Activated naive CD4-positive, alpha-beta T cell treated with anti-CD3 and anti-CD28 coated beads, Interleukin-2, amount 50 U/mL, for 72 hours (primary cell): ENCODE measurements at regions not wholly inside any gene's neighbourhood (a gene's known extent, or its start where the extent isn't known, plus 50 kb on each side); places are given as distances from the start of the nearest gene placed in this dataset.
"Not testable (repeated sequence)": the region's sequence is repeated elsewhere in the genome, so short reads cannot be mapped to it uniquely, and the experiment has no call there.

Experiments
- ATAC-seq, 2 donors: fragments of 150-1000 bp; cut with Tn5 transposase; 2 replicates each; pipeline ENCODE4 v1.10.0; 2021; ENCODE audit warnings: mild to moderate bottlenecking in 2 of 2, moderate library complexity in 2 of 2
- DNase-seq, 2 donors: peaks; one replicate each; pipeline ENCODE4 v3.0.0; 2021 to 2022; ENCODE audit warnings: low spot score in 2 of 2
- H3K27ac Mint-ChIP-seq, 2 donors: one replicate each; pipeline ENCODE4 v1.8.0; 2022; ENCODE audit warnings: mild to moderate bottlenecking in 2 of 2, mixed read lengths in 2 of 2
- H3K36me3 Mint-ChIP-seq, 2 donors: one replicate each; pipeline ENCODE4 v1.8.0; 2022; ENCODE audit warnings: mixed read lengths in 2 of 2
- H3K9me3 Mint-ChIP-seq, 2 donors: one replicate each; pipeline ENCODE4 v1.8.0; 2022; ENCODE audit warnings: mixed read lengths in 2 of 2

DNA sequence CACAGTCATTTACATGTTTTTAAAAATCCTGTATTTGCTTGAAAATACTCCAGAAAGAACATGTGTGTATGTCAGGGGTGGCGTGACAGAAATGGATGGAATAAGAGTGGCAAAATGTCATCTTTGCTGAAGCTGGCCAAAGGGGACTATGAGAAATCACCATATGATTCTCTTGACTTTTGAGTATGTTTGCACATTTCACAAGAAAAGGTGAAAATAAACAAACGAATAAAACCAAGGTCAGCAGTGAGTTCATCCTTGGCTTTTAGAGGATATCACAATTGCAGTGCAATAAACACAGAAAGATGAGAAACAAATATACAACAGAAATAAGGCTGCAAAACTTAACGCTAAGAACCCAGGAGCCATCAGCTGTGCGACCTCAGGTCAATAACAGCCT, 171.7 kb downstream of the OR4M2 start:
- not testable (repeated sequence) for ATAC-seq, H3K27ac Mint-ChIP-seq, H3K36me3 Mint-ChIP-seq, DNase-seq, H3K9me3 Mint-ChIP-seq

DNA sequence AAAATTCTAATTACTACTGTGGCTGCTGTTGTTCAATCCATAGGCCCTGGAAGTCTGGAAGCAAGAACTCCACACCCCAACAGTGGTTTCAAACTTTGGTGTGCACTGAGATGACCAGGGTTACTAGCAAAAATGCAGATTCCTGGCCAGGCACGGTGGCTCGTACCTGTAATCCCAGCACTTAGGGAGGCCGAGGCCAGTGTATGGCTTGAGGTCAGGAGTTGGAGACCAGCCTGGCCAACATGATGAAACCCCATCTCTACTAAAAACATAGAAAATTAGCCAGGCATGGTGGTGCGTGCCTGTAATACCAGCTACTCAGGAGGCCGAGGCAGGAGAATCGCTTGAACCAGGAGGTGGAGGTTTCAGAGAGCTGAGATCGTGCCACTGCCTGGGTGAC, 172.2 kb downstream of the OR4M2 start:
- H3K36me3 Mint-ChIP-seq, H3K27ac Mint-ChIP-seq, DNase-seq, ATAC-seq, H3K9me3 Mint-ChIP-seq: not testable (repeated sequence)

DNA sequence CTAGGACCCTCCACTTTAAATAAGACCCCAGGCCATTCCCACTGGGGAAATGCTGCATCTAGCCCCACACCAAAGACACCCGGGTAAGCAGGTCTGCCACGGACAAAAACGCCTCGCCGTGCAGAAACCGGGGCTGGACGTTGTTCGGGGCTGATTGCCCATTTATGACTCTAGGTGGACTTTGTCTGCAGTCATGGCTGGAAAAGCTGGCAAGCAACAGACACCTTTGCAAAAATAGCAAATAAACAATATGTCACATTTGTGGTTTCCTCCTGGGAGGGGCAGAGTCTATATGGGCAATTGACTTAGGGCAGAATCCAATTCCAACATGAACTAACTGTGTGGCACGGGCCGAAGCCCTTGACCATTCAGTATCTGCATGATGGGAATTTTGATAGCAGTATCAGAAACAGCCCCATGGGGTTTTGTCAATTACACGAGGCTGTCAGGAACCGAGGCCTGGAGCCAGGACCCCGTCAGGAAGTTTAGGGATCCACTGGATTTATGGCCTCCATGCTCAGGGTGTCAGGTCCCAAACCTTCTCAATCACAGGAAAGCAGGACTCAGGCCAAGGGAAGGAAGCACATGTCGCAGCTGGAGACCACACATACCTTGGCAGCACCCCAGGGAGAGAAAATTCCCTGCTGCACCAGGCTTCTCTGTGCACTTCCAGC, 172.8 kb downstream of the OR4M2 start:
- DNase-seq, H3K9me3 Mint-ChIP-seq, ATAC-seq: not testable (repeated sequence)

DNA sequence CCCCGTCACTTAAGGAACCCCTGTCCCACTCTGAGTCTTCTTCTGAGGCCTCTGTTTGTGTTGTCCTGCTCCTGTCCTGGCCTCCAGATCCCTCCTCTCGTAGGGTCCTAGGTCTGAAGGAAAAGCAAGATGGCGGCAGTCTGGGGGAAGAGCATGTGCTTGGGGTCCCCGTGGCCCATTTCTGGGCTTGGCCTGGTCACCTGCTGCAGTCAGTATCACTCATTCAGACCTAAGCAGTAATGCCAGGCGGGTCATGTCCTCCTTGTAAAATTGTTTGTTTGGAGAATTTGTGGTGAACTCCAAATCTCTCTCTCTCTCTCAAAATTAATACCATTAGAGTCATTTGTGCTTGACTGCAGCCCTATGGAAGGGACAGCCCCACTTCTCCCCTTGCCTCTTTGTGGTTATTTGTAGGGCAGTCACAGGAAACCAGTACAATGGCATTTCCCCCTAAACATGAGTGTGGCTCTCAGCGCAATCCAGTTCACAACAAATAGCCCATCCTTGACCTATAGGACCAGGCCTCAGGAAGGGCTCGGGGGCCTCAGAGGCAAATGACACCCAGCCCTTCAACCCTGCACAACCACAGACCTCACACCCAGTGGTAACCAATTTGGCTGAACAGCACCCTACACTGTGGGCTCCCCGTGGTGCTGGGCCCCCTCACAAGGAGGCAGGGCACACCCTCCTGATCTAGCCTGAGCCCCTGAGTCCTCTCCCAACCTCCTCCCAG, 173.5 kb downstream of the OR4M2 start:
- Mint-ChIP-seq H3K36me3 (no peaks in the 10 kb centered on the region), H3K9me3 (peaks cover 0 to 5% of the 10 kb centered on the region in 2 donors), H3K27ac (peak overlapping the region in 1 of 2 donors; percentile 58)
- DNase-seq = no peak
- peak; percentile 73 to 79 for ATAC-seq

More for the DNA sequence above, 172.8 kb downstream of the OR4M2 start:
- not testable (repeated sequence) for H3K36me3 Mint-ChIP-seq, H3K27ac Mint-ChIP-seq

DNA sequence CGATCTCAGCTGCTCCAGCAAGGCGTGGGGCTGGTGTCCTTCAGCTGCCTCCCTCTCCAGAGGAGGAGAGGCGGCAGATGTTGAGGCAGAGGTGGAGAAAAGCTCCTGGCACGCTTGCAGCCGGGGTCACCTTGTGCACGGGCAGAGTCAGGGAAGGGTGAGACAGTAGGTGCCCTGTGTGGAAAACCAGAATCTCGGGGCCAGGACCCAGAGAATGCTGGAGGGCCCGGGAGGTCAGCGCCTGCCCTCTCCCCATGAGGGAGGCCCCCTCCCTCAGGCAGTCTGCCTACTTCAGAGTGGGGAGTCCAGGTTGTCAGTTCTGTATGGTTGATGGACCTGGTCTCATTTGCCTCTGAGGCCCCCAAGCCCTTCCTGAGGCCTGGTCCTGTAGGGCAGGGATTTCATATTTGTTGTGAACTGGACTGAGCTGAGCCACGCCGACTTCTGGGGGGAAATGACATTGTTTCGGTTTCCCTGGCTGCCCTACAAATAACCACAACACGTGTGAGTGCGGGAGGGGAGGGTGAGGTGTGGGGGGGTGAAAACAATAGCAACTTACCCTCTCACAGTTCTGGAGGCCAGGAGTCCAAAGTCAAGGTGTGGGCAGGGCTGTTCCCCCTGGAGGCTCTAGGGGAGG, 174.2 kb downstream of the OR4M2 start:
- H3K27ac Mint-ChIP-seq = peak overlapping the region in 1 of 2 donors; percentile 52

DNA sequence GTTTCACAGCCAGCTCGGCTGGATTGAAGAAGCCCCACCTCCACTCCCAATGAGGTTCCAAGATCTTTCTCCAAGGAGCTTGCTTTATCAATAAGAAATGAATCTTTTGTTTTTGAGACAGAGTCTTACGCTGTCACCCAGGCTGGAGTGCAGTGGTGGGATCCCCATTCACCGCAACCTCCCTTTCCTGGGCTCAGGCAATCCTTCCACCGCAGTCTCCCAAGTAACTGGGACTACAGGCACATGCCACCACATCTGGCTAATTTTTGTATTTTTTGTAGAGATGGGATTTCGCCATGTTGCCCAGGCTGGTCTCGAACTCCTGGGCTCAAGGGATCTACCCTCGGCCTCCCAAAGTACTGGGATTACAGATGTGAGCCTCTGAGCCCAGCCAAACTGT, 175.3 kb downstream of the OR4M2 start:
- not testable (repeated sequence) for ATAC-seq, DNase-seq, H3K9me3 Mint-ChIP-seq

More for the DNA sequence above, 174.2 kb downstream of the OR4M2 start:
- peak in 1 of 2 donors; percentile 13 for ATAC-seq
- H3K36me3 Mint-ChIP-seq, H3K9me3 Mint-ChIP-seq, DNase-seq: not testable (repeated sequence)

DNA sequence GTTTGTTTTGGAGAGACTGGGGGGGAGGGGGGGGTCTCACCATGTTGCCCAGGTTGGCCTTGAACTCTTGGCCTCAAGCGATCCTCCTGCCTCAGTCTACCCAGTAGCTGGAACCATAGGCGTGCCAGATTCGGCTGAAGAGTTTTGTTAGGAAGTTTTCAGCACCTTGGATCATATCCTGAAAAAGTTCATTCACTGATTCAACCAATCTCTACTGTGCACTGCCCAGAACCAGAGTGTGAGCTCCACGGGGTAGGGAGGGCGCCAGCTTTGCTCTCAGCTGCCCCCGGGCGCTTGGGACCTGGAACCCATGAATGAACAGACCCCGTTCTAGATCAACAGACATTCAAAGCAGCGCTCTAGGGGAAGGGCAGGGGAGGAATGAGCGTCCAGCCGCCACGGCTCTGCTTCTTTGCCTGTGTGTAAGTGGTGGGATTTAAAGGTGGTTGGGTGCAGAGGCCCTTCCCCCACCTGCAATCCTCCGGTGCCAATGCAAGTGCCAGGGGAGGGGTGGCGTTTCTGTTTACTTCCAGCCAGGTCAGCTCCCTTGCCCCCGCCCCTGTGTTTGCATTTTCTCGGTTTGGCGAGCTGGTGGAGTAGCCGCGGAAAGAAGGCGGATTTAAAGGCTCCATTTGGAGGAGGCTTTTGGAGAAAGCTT, 176.2 kb downstream of the OR4M2 start:
- H3K36me3 Mint-ChIP-seq, H3K9me3 Mint-ChIP-seq, ATAC-seq, H3K27ac Mint-ChIP-seq, DNase-seq: not testable (repeated sequence)

More for the DNA sequence above, 175.3 kb downstream of the OR4M2 start:
- H3K27ac Mint-ChIP-seq, H3K36me3 Mint-ChIP-seq: not testable (repeated sequence)

DNA sequence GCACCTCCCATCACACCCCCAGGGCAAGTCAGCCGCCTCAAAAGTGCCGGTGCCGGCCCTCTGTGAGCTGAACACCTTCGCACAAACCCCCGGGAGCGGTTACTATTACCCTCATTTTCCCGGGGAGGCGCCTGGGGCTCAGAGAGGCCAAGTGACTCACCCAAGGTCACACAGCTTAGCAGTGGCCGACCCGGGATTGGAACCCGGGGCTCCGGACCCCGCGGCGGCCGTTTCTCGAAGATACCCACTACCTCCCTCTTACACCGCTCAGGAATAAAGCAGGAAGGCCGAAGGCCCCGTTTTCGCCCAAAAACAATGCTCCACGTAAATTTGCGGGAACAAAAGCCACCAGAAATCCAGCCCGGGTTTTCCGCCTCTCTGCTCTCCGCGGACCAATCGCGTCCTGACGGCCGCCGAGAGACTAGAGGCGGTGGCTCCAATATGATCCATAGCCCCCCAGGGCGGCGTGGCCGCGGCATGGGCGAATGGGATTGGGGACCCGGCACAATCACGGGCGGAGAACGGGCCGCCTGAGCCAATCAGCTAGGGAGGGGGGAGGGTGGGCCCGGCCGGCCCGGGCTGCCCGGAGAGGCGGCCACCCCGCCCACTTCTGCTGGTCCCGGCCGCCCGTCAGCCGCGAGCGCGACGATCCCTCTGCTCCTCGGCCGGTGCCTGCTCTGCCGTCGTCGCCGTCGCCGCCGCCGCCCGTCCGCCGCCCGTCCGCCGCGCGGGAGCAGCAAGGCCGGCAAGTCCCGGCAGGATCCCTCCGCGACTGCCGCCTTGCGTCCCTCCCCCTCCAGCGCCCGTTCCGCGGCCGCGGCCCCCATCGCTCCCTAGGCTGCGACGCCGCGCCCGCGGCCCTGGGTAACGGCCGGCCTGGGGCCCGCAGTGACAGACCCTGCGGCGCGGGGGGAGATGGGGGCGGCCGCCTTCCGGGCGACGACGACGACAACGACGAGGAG, 177.0 kb downstream of the OR4M2 start:
- ATAC-seq = no peak
- peaks cover 0 to 5% of the 10 kb centered on the region in 2 donors for H3K9me3 Mint-ChIP-seq
- no peak overlapping the region for H3K27ac Mint-ChIP-seq

DNA sequence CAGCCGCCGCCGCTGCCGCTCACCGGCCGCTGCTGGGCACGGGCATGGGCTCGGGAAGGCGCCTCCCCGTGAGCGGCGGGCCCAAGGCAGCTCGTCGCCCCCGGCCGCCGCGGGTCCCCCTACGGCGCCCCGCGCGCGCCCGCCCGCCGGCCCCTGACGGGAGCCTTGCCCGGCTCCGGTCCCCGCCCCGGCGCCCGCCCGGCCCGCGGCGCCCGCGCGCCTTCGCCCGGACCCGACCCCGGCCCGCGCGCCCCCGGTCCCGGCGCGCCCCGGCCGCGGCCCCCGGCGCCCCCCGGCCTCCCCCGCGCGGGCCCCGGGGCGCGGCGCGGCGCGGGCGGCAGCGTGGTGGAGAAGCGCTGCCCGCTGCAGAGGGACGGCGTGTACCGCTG, 177.7 kb downstream of the OR4M2 start:
- peaks cover 0 to 5% of the 10 kb centered on the region in 2 donors for H3K9me3 Mint-ChIP-seq
- ATAC-seq (no peak), DNase-seq (no peak)
- H3K36me3 Mint-ChIP-seq = no peaks in the 10 kb centered on the region
- no peak overlapping the region for H3K27ac Mint-ChIP-seq

More for the DNA sequence above, 177.0 kb downstream of the OR4M2 start:
- no peak for DNase-seq
- H3K36me3 Mint-ChIP-seq = no peaks in the 10 kb centered on the region

DNA sequence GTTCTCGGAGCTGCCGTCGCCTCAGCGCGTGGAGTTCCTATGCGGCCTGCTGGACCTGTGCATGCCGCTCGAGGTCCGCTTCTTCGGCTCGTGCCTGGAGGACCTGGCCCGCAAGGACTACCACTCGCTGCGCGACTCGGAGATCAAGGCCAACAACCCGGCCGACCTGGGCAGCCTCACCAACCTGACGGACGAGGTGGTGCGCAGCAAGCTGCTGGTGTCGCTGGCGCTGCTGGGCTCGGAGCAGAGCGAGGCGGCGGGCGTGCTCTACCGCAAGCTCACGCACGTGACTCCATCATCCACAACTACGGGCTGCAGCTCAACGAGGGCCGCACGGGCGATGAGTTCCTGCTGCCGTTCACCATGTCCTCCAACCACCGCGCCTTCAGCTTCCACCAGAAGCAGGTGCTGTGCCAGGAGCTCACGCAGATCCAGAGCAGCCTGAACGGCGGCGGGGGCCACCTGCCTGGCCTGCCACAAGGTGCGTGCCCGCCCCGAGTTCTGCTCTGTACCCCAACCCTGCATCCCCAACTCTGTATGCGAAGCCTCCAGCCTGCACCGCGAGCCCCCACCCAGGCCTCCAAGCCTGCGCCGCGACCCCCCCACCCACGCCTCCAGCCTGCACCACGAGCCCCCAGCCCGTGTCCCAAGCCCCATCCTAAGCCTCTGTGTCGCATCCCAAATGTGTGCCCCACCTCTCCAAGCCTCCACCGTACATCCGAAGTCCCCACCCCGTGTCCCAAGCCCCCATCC, 178.2 kb downstream of the OR4M2 start:
- Mint-ChIP-seq H3K36me3 (no peaks in the 10 kb centered on the region), H3K27ac (no peak overlapping the region), H3K9me3 (peaks cover 0 to 5% of the 10 kb centered on the region in 2 donors)
- DNase-seq (no peak), ATAC-seq (no peak)

DNA sequence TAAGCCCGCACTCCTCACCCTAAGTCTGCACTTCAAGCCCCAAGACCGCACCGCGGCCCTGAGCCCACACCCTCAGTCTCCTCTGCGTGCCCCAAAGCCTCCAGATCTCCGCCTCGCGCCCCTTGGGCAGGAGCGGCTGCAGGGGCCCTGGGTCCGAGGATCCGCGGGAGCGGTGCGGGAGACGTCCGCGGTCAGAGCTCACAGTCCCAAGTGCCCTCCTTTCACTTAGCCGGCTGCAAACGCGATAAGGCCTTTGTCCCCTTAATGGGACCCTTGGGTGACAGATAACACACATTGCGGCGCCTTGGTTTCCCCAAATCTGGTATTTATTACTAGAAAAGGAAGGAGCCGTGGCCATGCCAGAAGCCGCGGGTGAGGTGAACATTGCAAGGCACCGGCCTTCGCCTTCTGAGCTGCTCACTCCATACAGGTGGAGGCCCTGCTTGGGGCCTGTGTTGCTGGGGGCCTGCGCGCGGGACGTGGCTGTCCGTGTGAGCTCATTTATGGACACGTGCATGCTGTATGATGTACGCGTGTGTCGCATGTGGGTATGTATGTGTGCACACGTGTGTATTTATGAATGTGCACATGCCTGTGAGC, 178.9 kb downstream of the OR4M2 start:
- H3K27ac Mint-ChIP-seq, ATAC-seq: not testable (repeated sequence)

DNA sequence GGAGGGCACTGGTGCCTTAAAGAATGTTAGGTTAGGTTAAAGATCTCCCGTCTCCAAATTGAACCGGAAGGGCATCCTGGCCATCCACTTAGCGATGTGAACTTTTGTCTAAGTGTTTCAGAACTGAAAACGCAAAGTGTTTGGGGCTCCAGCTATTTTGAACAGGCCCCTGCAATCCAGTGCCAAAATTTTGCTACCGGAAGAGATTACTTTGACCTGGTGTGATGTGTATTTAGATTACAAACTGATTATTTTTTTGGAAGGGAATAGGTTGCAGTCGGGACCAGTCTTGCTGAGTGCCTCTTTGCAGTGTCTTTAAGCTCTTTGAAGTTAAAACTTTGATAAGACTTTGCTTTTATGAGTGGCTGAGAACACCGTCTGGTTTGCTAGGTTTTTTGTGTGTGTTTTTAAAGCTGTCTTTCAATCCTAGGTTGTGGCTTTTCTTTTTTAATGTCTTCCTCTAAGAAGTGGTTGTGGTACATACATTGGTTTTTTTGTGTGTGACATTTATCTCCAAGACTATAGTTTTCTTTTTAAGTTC, 179.6 kb downstream of the OR4M2 start:
- DNase-seq = no peak
- no peaks in the 10 kb centered on the region for H3K36me3 Mint-ChIP-seq
- H3K9me3 Mint-ChIP-seq = no peaks in the 10 kb centered on the region
- H3K27ac Mint-ChIP-seq = peak overlapping the region in 1 of 2 donors; percentile 15
- no peak for ATAC-seq

More for the DNA sequence above, 178.9 kb downstream of the OR4M2 start:
- not testable (repeated sequence) for DNase-seq, H3K36me3 Mint-ChIP-seq, H3K9me3 Mint-ChIP-seq

DNA sequence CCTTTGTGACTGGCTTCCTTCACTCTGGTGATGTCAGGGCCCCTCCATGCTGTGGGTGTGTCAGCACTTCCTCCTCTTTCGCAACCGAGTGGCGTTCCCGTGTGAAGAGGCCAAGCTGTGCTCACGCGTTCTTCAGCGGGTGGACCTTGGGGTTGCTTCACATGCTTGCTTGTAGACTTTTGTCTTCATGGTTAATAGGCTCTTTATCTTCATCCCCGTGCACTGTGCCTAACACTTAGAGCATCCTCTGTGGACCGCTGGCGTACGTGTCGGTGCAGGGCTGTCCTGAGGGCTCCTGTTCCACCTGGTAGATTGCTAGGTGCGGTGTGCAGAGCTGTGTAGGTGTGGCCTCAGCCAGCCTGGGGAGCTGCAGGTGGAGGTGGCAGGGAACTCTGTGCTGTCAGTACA, 182.3 kb downstream of the OR4M2 start:
- H3K36me3 Mint-ChIP-seq = no peaks in the 10 kb centered on the region
- no peaks in the 10 kb centered on the region for H3K9me3 Mint-ChIP-seq
- H3K27ac Mint-ChIP-seq = no peak overlapping the region
- DNase-seq (no peak), ATAC-seq (no peak)

DNA sequence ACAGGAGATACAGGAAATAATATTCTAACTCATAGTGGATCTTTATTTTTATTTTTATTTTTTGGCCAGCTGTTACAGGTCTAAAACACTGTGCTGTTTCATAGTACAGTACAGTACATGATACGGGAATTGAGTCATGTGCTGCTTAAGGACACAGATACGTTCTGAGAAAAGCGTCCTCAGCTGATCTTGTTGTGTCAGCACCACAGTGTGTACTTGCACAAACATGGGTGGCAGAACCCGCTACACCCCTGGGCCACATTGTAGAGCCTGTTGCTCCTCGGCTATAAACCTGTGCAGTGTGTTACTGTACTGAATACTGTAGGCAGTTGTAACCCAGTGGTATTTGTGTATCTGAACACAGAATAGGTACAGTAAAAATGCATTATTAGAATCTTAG, 183.4 kb downstream of the OR4M2 start:
- no peak for DNase-seq
- H3K27ac Mint-ChIP-seq = no peak overlapping the region
- H3K9me3 Mint-ChIP-seq = no peaks in the 10 kb centered on the region
- ATAC-seq = peak; percentile 27 to 35
- H3K36me3 Mint-ChIP-seq = no peaks in the 10 kb centered on the region

DNA sequence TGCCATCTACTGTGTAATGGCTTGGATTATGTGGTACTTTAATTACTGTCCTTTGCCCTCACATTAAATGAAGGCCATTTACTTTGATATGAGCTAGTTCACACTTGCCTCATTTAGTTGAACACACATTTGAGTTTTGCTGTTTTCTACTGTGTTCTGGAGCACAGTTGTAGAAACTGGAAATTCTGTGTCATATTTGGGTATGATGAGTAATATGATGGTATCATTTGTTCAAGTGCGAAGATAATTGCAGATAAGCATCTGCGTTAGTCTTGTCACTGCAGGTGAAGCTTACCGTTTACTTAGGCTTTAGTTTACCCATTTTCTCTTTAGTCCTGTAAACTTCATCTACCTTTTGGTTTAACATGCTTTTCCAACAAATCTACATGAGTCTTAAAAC, 183.9 kb downstream of the OR4M2 start:
- H3K27ac Mint-ChIP-seq, DNase-seq, H3K9me3 Mint-ChIP-seq, H3K36me3 Mint-ChIP-seq: not testable (repeated sequence)
- ATAC-seq = peak; percentile 71 to 83
